ENCODE measurements at regions not wholly inside any gene's neighbourhood (a gene's known extent, or its start where the extent isn't known, plus 50 kb on each side); places are given as distances from the start of the nearest gene placed in this dataset.

GRCh38 chr12:131459773-131460365, 251.0 kb upstream of the SFSWAP start:
- CTCF ChIA-PET, result no interaction called here
- Histone ChIP-seq H3K9me3 (ENCODE audit: control extremely low read depth in 1 of 5, control insufficient read depth in 4 of 5, insufficient read depth in 2 of 5, low read depth in 1 of 5, low read length in 4 of 5) (peaks cover 0 to 2% (median 0%) of the 10 kb centered on the region in 5 experiments), H3K36me3 (ENCODE audit: control insufficient read depth in 4 of 4, insufficient read depth in 4 of 4, low read length in 3 of 4) (peaks cover 0 to 11% (median 0%) of the 10 kb centered on the region in 4 experiments), H3K4me1 (ENCODE audit: control extremely low read depth in 1 of 4, control insufficient read depth in 4 of 4, insufficient read depth in 4 of 4, low read length in 3 of 4) (peaks cover 0 to under 1% (median 0%) of the 10 kb centered on the region in 4 experiments), H3K27ac (ENCODE audit: insufficient read depth in 1 of 2, low read depth in 1 of 2, low read length in 2 of 2, poor library complexity in 1 of 2, severe bottlenecking in 2 of 2) (no peak overlapping the region), H3K4me3 (ENCODE audit: control insufficient read depth in 1 of 7, extremely low read depth in 1 of 7, insufficient read depth in 4 of 7, low read depth in 2 of 7, low read length in 6 of 7) (no peak overlapping the region), H3K27me3 (replicated peaks in 2 of 5; ENCODE audit: control insufficient read depth in 4 of 5, insufficient read depth in 5 of 5, low read length in 4 of 5) (no peaks in the 10 kb centered on the region)
- DNase-seq, result no peak
- POLR2A ChIA-PET, result no interaction called here
- 92% methylated on average over 16 of the region's 21 CpGs for WGBS (ENCODE audit: insufficient coverage)

GRCh38 chr12:131460520-131460919, 250.4 kb upstream of the SFSWAP start:
- Histone ChIP-seq H3K9me3 (ENCODE audit: control extremely low read depth in 1 of 5, control insufficient read depth in 4 of 5, insufficient read depth in 2 of 5, low read depth in 1 of 5, low read length in 4 of 5) (peaks cover 0 to 2% (median 0%) of the 10 kb centered on the region in 5 experiments), H3K36me3 (ENCODE audit: control insufficient read depth in 4 of 4, insufficient read depth in 4 of 4, low read length in 3 of 4) (peaks cover 0 to 12% (median 2%) of the 10 kb centered on the region in 4 experiments), H3K4me1 (ENCODE audit: control extremely low read depth in 1 of 4, control insufficient read depth in 4 of 4, insufficient read depth in 4 of 4, low read length in 3 of 4) (no peaks in the 10 kb centered on the region), H3K27me3 (replicated peaks in 2 of 5; ENCODE audit: control insufficient read depth in 4 of 5, insufficient read depth in 5 of 5, low read length in 4 of 5) (no peaks in the 10 kb centered on the region), H3K27ac (ENCODE audit: insufficient read depth in 1 of 2, low read depth in 1 of 2, low read length in 2 of 2, poor library complexity in 1 of 2, severe bottlenecking in 2 of 2) (no peak overlapping the region), H3K4me3 (ENCODE audit: control insufficient read depth in 1 of 7, extremely low read depth in 1 of 7, insufficient read depth in 4 of 7, low read depth in 2 of 7, low read length in 6 of 7) (no peak overlapping the region)
- no peak for DNase-seq
- ChIA-PET CTCF (no interaction called here), POLR2A (no interaction called here)
- 91% methylated on average over 5 of the region's 5 CpGs for WGBS (ENCODE audit: insufficient coverage)

- Histone ChIP-seq H3K4me1 (ENCODE audit: control extremely low read depth in 1 of 4, control insufficient read depth in 4 of 4, insufficient read depth in 4 of 4, low read length in 3 of 4) (no peaks in the 10 kb centered on the region), H3K4me3 (ENCODE audit: control insufficient read depth in 1 of 7, extremely low read depth in 1 of 7, insufficient read depth in 4 of 7, low read depth in 2 of 7, low read length in 6 of 7) (no peak overlapping the region), H3K36me3 (ENCODE audit: control insufficient read depth in 4 of 4, insufficient read depth in 4 of 4, low read length in 3 of 4) (peaks cover 0 to 12% (median 2%) of the 10 kb centered on the region in 4 experiments), H3K9me3 (ENCODE audit: control extremely low read depth in 1 of 5, control insufficient read depth in 4 of 5, insufficient read depth in 2 of 5, low read depth in 1 of 5, low read length in 4 of 5) (peaks cover 0 to 2% (median 0%) of the 10 kb centered on the region in 5 experiments), H3K27me3 (replicated peaks in 2 of 5; ENCODE audit: control insufficient read depth in 4 of 5, insufficient read depth in 5 of 5, low read length in 4 of 5) (no peaks in the 10 kb centered on the region), H3K27ac (ENCODE audit: insufficient read depth in 1 of 2, low read depth in 1 of 2, low read length in 2 of 2, poor library complexity in 1 of 2, severe bottlenecking in 2 of 2) (no peak overlapping the region)
- POLR2A ChIA-PET, result no interaction called here
- WGBS (ENCODE audit: insufficient coverage), result 100% methylated on average over 1 of the region's 2 CpGs
- CTCF ChIA-PET, result no interaction called here
- no peak for DNase-seq
Measured at GRCh38 chr12:131461096-131461495, 249.8 kb upstream of the SFSWAP start.

- 80% methylated on average over 1 of the region's 4 CpGs for WGBS (ENCODE audit: insufficient coverage)
- Histone ChIP-seq H3K9me3 (ENCODE audit: control extremely low read depth in 1 of 5, control insufficient read depth in 4 of 5, insufficient read depth in 2 of 5, low read depth in 1 of 5, low read length in 4 of 5) (peaks cover 0 to 4% (median 0%) of the 10 kb centered on the region in 5 experiments), H3K4me3 (ENCODE audit: control insufficient read depth in 1 of 7, extremely low read depth in 1 of 7, insufficient read depth in 4 of 7, low read depth in 2 of 7, low read length in 6 of 7) (no peak overlapping the region), H3K27me3 (replicated peaks in 2 of 5; ENCODE audit: control insufficient read depth in 4 of 5, insufficient read depth in 5 of 5, low read length in 4 of 5) (no peaks in the 10 kb centered on the region), H3K4me1 (ENCODE audit: control extremely low read depth in 1 of 4, control insufficient read depth in 4 of 4, insufficient read depth in 4 of 4, low read length in 3 of 4) (no peaks in the 10 kb centered on the region), H3K36me3 (ENCODE audit: control insufficient read depth in 4 of 4, insufficient read depth in 4 of 4, low read length in 3 of 4) (peaks cover 0 to 22% (median 3%) of the 10 kb centered on the region in 4 experiments), H3K27ac (ENCODE audit: insufficient read depth in 1 of 2, low read depth in 1 of 2, low read length in 2 of 2, poor library complexity in 1 of 2, severe bottlenecking in 2 of 2) (no peak overlapping the region)
- POLR2A ChIA-PET, result no interaction called here
- CTCF ChIA-PET, result interaction anchor here (1.4 kb wide), 2 partner anchors 11 to 12 kb away, joined by 3 read pairs; no protein-coding TSS in a partner anchor
- no peak for DNase-seq
Measured at GRCh38 chr12:131463174-131463573, 247.7 kb upstream of the SFSWAP start.

- no peaks in the 10 kb centered on the region for H3K4me1 ChIP-seq (ENCODE audit: control extremely low read depth in 1 of 4, control insufficient read depth in 4 of 4, insufficient read depth in 4 of 4, low read length in 3 of 4)
- no peak overlapping the region for H3K4me3 ChIP-seq (ENCODE audit: control insufficient read depth in 1 of 7, extremely low read depth in 1 of 7, insufficient read depth in 4 of 7, low read depth in 2 of 7, low read length in 6 of 7)
- ChIA-PET POLR2A (no interaction called here), CTCF (interaction anchor here (1.4 kb wide), 1 partner anchor 13 kb away, joined by 3 read pairs; no protein-coding TSS in a partner anchor)
- WGBS (ENCODE audit: insufficient coverage), result 100% methylated on average over 1 of the region's 1 CpG
- DNase-seq, result no peak
- peaks cover 0 to 22% (median 3%) of the 10 kb centered on the region in 4 experiments for H3K36me3 ChIP-seq (ENCODE audit: control insufficient read depth in 4 of 4, insufficient read depth in 4 of 4, low read length in 3 of 4)
- H3K27me3 ChIP-seq (replicated peaks in 2 of 5; ENCODE audit: control insufficient read depth in 4 of 5, insufficient read depth in 5 of 5, low read length in 4 of 5), result no peaks in the 10 kb centered on the region
- peaks cover 0 to 4% (median 0%) of the 10 kb centered on the region in 5 experiments for H3K9me3 ChIP-seq (ENCODE audit: control extremely low read depth in 1 of 5, control insufficient read depth in 4 of 5, insufficient read depth in 2 of 5, low read depth in 1 of 5, low read length in 4 of 5)
- no peak overlapping the region for H3K27ac ChIP-seq (ENCODE audit: insufficient read depth in 1 of 2, low read depth in 1 of 2, low read length in 2 of 2, poor library complexity in 1 of 2, severe bottlenecking in 2 of 2)
Measured at GRCh38 chr12:131464081-131464480, 246.8 kb upstream of the SFSWAP start.

- Histone ChIP-seq H3K27ac (ENCODE audit: insufficient read depth in 1 of 2, low read depth in 1 of 2, low read length in 2 of 2, poor library complexity in 1 of 2, severe bottlenecking in 2 of 2) (no peak overlapping the region), H3K4me1 (ENCODE audit: control extremely low read depth in 1 of 4, control insufficient read depth in 4 of 4, insufficient read depth in 4 of 4, low read length in 3 of 4) (peaks cover 0 to 2% (median 0%) of the 10 kb centered on the region in 4 experiments), H3K27me3 (replicated peaks in 2 of 5; ENCODE audit: control insufficient read depth in 4 of 5, insufficient read depth in 5 of 5, low read length in 4 of 5) (no peaks in the 10 kb centered on the region), H3K9me3 (ENCODE audit: control extremely low read depth in 1 of 5, control insufficient read depth in 4 of 5, insufficient read depth in 2 of 5, low read depth in 1 of 5, low read length in 4 of 5) (peaks cover 0 to 4% (median 0%) of the 10 kb centered on the region in 5 experiments), H3K4me3 (ENCODE audit: control insufficient read depth in 1 of 7, extremely low read depth in 1 of 7, insufficient read depth in 4 of 7, low read depth in 2 of 7, low read length in 6 of 7) (no peak overlapping the region), H3K36me3 (ENCODE audit: control insufficient read depth in 4 of 4, insufficient read depth in 4 of 4, low read length in 3 of 4) (peaks cover 0 to 22% (median 3%) of the 10 kb centered on the region in 4 experiments)
- POLR2A ChIA-PET, result interaction anchor here (0.6 kb wide), 1 partner anchor 318 kb away, joined by 3 read pairs; no protein-coding TSS in a partner anchor
- DNase-seq, result no peak
- CTCF ChIA-PET, result no interaction called here
- 78% methylated on average over 3 of the region's 5 CpGs for WGBS (ENCODE audit: insufficient coverage)
Measured at GRCh38 chr12:131466306-131466705, 244.6 kb upstream of the SFSWAP start.

GRCh38 chr12:131466932-131467331, 244.0 kb upstream of the SFSWAP start:
- peaks cover 0 to 4% (median 0%) of the 10 kb centered on the region in 5 experiments for H3K9me3 ChIP-seq (ENCODE audit: control extremely low read depth in 1 of 5, control insufficient read depth in 4 of 5, insufficient read depth in 2 of 5, low read depth in 1 of 5, low read length in 4 of 5)
- H3K27ac ChIP-seq (ENCODE audit: insufficient read depth in 1 of 2, low read depth in 1 of 2, low read length in 2 of 2, poor library complexity in 1 of 2, severe bottlenecking in 2 of 2), result no peak overlapping the region
- H3K4me3 ChIP-seq (ENCODE audit: control insufficient read depth in 1 of 7, extremely low read depth in 1 of 7, insufficient read depth in 4 of 7, low read depth in 2 of 7, low read length in 6 of 7), result no peak overlapping the region
- ChIA-PET CTCF (no interaction called here), POLR2A (no interaction called here)
- no peak for DNase-seq
- H3K4me1 ChIP-seq (ENCODE audit: control extremely low read depth in 1 of 4, control insufficient read depth in 4 of 4, insufficient read depth in 4 of 4, low read length in 3 of 4), result peaks cover 0 to 4% (median 0%) of the 10 kb centered on the region in 4 experiments
- H3K27me3 ChIP-seq (replicated peaks in 2 of 5; ENCODE audit: control insufficient read depth in 4 of 5, insufficient read depth in 5 of 5, low read length in 4 of 5), result no peaks in the 10 kb centered on the region
- 100% methylated on average over 4 of the region's 4 CpGs for WGBS (ENCODE audit: insufficient coverage)
- peaks cover 0 to 22% (median 3%) of the 10 kb centered on the region in 4 experiments for H3K36me3 ChIP-seq (ENCODE audit: control insufficient read depth in 4 of 4, insufficient read depth in 4 of 4, low read length in 3 of 4)
